GM18498 (cell line): ENCODE measurements at regions not wholly inside any gene's neighbourhood (a gene's known extent, or its start where the extent isn't known, plus 50 kb on each side); places are given as distances from the start of the nearest gene placed in this dataset.

ENCODE experiments used
- ATAC-seq: cut with Tn5 transposase; IDR thresholded peaks from one replicate; pipeline ENCODE4 v1.9.1; 2021; ENCODE audit warnings: mild to moderate bottlenecking, moderate library complexity; ENCODE audit not compliant: unreplicated experiment

- no peak for ATAC-seq
Measured at GRCh38 chr11:81899156-81899555, 834.5 kb downstream of the FAM181B start.

- no peak for ATAC-seq
Measured at GRCh38 chr11:81897639-81898038, 836.0 kb downstream of the FAM181B start.

- ATAC-seq = peak; percentile 73
Measured at GRCh38 chr11:81895258-81895657, 838.4 kb downstream of the FAM181B start.

- no peak for ATAC-seq
Measured at GRCh38 chr11:81892770-81893635, 840.7 kb downstream of the FAM181B start.

GRCh38 chr11:81888391-81888790 lies 845.3 kb downstream of the FAM181B start:
- no peak for ATAC-seq

- no peak for ATAC-seq
Measured at GRCh38 chr11:81887671-81888070, 846.0 kb downstream of the FAM181B start.

- ATAC-seq = no peak
Measured at GRCh38 chr11:81886406-81887075, 847.1 kb downstream of the FAM181B start.

GRCh38 chr11:81874635-81875034 lies 859.0 kb downstream of the FAM181B start:
- peak; percentile 34 for ATAC-seq

GRCh38 chr11:81870815-81871214 lies 862.8 kb downstream of the FAM181B start:
- no peak for ATAC-seq

GRCh38 chr11:81870066-81870412 lies 863.6 kb downstream of the FAM181B start:
- ATAC-seq = peak; percentile 66

- ATAC-seq = peak; percentile 89
Measured at GRCh38 chr11:81869351-81870065, 864.2 kb downstream of the FAM181B start.

GRCh38 chr11:81866896-81867295 lies 866.8 kb downstream of the FAM181B start:
- no peak for ATAC-seq

- no peak for ATAC-seq
Measured at GRCh38 chr11:81857386-81857785, 876.3 kb downstream of the FAM181B start.

- ATAC-seq = no peak
Measured at GRCh38 chr11:81853791-81854190, 879.9 kb downstream of the FAM181B start.

GRCh38 chr11:81852896-81853295 lies 880.8 kb downstream of the FAM181B start:
- ATAC-seq = no peak

GRCh38 chr11:81840380-81840779 lies 893.3 kb downstream of the FAM181B start:
- no peak for ATAC-seq

- no peak for ATAC-seq
Measured at GRCh38 chr11:81839976-81840375, 893.7 kb downstream of the FAM181B start.

GRCh38 chr11:81839016-81839415 lies 894.6 kb downstream of the FAM181B start:
- no peak for ATAC-seq

GRCh38 chr11:81829976-81830375 lies 903.7 kb downstream of the FAM181B start:
- ATAC-seq = no peak

GRCh38 chr11:81825346-81825745 lies 908.3 kb downstream of the FAM181B start:
- ATAC-seq = no peak

GRCh38 chr11:81819462-81819861 lies 914.2 kb downstream of the FAM181B start:
- ATAC-seq = no peak

- no peak for ATAC-seq
Measured at GRCh38 chr11:81804858-81805257, 928.8 kb downstream of the FAM181B start.
